Fibroblast of skin of left quadriceps (primary cell): ENCODE measurements at regions not wholly inside any gene's neighbourhood (a gene's known extent, or its start where the extent isn't known, plus 50 kb on each side); places are given as distances from the start of the nearest gene placed in this dataset.
A peak's percentile ranks its signal among the peaks of the same experiment; 100 is the strongest.
"Not testable (repeated sequence)": the region's sequence is repeated elsewhere in the genome, so short reads cannot be mapped to it uniquely, and the experiment has no call there.

ENCODE experiments used
- DNase-seq, 2 experiments: peaks; one replicate each; pipeline ENCODE4 v3.0.0-alpha.2; 2013; ENCODE audit warnings: low read depth in 2 of 2

DNA sequence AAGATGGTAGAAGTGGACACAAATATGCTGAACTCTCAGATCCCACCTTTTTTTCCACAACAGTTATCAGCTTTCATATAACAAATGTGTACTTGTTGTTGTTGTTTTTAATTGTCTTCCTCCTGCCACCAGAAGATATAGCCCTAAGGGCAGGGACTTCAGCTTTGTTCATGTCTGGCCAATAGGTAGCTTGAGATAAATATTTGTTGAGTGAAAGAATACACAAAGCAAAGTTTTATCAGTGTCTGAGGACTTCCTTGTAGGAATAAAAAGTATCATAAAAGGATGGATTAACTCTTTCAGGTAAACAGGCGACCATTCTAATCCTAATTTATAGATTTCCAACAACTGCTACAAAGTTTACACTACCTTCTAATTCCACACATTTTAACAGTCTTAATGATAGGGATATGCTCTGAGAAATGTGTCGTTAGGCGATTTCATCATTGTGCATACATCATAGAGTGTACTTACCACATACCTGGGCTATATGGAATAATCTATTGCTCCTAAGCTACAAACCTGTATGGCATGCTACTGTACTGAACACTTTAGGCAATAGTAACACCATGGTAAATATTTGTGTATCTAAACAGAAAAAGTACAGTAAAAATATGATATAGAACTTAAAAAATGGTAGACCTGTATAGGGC is 186.1 kb downstream of the ATOH1 start:
- DNase-seq: no peak

- no peak for DNase-seq
These were observed 187.4 kb downstream of the ATOH1 start for GRCh38 chr4:94015956-94016355.

GRCh38 chr4:94032754-94033153 is 174.9 kb upstream of the SMARCAD1 start:
- DNase-seq: no peak

GRCh38 chr4:94036964-94037363 is 170.7 kb upstream of the SMARCAD1 start:
- no peak for DNase-seq

GRCh38 chr4:94038195-94038594 is 169.5 kb upstream of the SMARCAD1 start:
- DNase-seq: no peak

DNA sequence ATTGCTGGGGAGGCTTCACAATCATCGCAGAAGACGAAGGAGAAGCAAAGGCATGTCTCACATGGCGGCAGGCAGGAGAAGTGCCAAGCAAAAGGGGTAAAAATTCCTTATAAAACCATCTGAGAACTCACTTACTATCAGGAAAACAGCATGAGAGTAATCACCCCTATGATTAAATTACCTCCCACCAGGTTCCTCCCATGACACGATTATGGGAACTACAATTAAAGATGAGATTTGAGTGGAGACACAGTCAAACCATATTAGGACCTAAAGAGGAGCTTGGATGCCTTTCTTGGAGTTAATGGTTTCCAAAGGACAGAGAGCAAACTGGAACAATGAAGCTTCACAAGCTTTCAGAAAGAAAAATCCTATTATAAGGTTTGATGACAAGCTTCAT is 168.4 kb upstream of the SMARCAD1 start:
- DNase-seq: no peak

GRCh38 chr4:94044471-94044870 is 163.2 kb upstream of the SMARCAD1 start:
- not testable (repeated sequence) for DNase-seq

GRCh38 chr4:94063084-94063483 is 144.6 kb upstream of the SMARCAD1 start:
- DNase-seq: no peak

- no peak for DNase-seq
These were observed 138.6 kb upstream of the SMARCAD1 start for GRCh38 chr4:94068753-94069719.

GRCh38 chr4:94076498-94076897 is 131.2 kb upstream of the SMARCAD1 start:
- no peak for DNase-seq

GRCh38 chr4:94084155-94084554 is 123.5 kb upstream of the SMARCAD1 start:
- DNase-seq: no peak

GRCh38 chr4:94099141-94099540 is 108.5 kb upstream of the SMARCAD1 start:
- DNase-seq: not testable (repeated sequence)

DNA sequence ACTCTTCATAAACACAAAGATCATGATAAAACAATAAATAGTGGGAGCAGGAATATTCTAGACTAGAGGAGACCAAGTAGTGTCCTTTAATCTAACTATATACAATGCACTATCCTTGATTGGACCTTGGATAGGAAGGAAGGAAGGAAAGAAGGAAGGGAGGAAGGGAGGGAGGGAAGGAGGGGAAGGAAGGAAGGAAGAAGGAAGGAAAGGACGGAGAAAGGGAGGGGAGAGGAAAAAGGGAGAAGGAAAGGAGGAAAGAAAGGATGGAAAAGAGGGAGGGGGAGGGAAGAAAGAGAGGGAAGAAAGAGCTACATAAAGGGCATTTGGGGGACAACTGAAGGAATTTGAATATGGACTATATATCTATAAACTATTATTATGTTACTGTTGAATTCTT is 95.0 kb upstream of the SMARCAD1 start:
- DNase-seq: no peak

DNA sequence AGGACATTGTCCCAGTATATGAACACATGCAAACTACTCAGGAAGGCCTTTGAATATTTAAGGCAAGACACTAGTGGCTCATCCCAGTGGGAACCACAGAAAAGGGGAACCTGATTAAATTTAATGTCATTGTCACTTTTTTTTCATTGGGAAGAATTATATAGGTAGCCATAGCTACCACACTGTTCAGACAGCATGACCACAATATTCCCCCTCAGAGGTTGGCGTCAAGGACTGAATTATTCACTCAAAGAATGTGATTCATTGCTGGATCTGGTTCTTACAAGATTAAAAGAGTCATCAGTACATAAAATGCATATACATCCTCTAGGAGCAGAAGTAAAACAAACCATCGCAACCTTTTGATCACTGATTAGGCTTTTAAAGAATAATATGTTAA is 92.0 kb upstream of the SMARCAD1 start:
- DNase-seq: no peak

DNA sequence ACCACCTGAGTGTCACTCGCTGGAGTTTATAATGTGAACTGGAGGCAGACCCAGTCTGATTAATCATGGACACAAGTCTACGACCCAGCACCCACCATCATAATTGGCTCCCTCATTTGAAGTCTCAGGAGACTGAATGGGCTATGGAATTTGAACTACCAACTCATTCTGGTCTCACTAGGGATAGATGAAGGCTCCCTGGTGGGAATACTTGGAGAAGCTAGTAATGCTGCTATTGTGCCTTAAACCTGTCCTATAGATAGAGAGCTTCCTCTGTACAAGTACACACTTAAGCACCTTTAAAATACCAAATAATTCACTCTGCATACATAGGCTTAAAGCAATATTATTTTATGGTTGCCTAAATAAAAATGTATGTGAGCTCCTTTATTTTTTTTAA is 90.8 kb upstream of the SMARCAD1 start:
- no peak for DNase-seq

GRCh38 chr4:94126669-94127068 is 81.0 kb upstream of the SMARCAD1 start:
- DNase-seq: no peak

DNA sequence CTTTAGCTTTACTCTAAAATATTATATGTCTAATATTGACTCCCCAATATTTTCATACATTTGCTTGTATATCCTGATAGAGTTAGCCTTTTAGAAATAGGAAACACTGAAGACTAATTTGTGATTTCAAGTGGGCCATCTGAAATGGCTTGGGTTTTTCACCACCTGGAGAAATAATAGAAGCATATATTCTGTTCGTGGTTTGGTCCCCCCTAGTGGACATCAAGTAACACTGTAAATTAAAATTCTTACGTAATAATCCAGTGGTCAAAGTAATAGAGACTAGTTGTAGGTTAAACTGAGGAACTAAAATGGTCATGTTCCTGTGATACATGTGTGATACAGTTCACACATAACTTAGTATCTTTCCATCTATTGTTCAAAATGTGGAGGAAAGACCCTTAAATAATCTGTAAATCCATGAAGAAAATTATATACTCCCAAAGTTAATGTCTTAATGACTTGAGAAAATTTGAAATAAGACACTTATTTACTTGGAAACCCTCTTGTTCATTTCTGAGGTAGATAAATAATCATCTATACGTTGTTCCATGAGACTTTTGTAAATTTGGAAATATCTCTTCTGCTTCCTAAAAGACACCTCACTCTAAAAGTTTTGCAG is 79.8 kb upstream of the SMARCAD1 start:
- DNase-seq: peak in 1 of 2 experiments; percentile 1

- DNase-seq: no peak
These were observed 76.5 kb upstream of the SMARCAD1 start for GRCh38 chr4:94131212-94131611.

DNA sequence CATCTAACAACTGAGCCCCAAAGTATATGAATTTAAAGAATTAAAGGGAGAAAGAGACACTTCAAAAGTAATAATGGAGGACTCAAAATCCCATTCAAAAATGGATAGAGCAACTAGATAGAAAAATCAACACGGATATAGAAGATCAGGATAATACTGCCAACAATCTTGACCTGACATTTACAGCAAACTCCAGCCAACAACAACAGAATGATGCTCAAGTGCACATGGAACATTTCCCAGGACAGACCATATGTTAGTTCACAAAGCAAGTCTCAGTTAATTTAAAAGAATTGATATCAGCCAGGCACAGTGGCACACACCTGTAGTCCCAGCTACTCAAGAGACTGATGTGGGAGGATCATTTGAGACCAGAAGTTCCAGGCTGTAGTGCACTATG is 72.0 kb upstream of the SMARCAD1 start:
- DNase-seq: no peak

DNA sequence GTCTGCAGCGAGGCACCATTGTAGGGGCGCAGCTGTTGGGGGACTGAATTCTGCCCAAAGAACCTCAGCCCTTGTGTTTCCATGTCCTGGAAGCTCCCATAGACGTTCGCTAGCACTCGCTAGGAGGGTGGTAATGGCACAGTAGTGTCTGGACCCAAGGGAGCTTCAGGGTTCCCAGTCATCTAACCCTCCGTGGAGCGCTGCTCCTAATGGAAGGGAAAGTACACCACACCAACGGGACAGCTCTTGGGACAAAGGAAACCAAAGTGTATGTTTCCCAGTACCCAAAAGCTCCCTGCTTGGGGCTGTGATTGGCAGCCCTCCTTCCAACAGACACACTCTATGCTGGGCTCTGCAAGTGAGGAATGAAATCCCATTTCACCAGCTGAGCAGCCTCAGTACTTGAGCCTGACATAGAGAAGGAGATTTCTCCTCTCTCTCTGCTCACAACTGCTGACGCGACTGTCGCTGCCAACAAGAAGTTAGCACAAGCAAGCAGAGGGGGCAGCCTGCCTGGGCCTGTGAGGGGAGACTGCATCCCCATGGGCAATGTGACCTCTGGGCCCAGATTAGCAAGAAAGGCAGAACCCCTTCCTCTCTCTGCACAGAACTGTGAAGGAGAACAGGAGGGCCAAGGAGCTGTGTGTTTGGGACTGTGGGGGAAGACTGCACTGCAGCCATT is 67.6 kb upstream of the SMARCAD1 start:
- DNase-seq: no peak

- DNase-seq: no peak
These were observed 66.7 kb upstream of the SMARCAD1 start for GRCh38 chr4:94141001-94141400.

GRCh38 chr4:94148052-94148451 is 59.6 kb upstream of the SMARCAD1 start:
- DNase-seq: not testable (repeated sequence)
